ENCODE measurements at regions not wholly inside any gene's neighbourhood (a gene's known extent, or its start where the extent isn't known, plus 50 kb on each side); places are given as distances from the start of the nearest gene placed in this dataset.
"Not testable (repeated sequence)": the region's sequence is repeated elsewhere in the genome, so short reads cannot be mapped to it uniquely, and the experiment has no call there.

GRCh38 chr21:5975719-5976118 is 4545.7 kb upstream of the TPTE start:
- H3K27ac ChIP-seq; DNase-seq; H3K9me3 ChIP-seq; H3K36me3 ChIP-seq; ATAC-seq; H3K4me1 ChIP-seq; H3K4me3 ChIP-seq; H3K27me3 ChIP-seq; intact Hi-C loops (cut with DNase I): not testable (repeated sequence)
- WGBS, 4 donors = no CpG with 5 or more reads among the region's 5 CpGs

GRCh38 chr21:5997586-5997985 is 4523.8 kb upstream of the TPTE start:
- H3K27ac ChIP-seq; H3K36me3 ChIP-seq; intact Hi-C loops (cut with DNase I); DNase-seq; H3K4me1 ChIP-seq; ATAC-seq; H3K27me3 ChIP-seq; H3K9me3 ChIP-seq; H3K4me3 ChIP-seq: not testable (repeated sequence)
- no CpG with 5 or more reads among the region's 2 CpGs for WGBS, 4 donors

GRCh38 chr21:6015422-6016057 is 4505.8 kb upstream of the TPTE start:
- not testable (repeated sequence) for DNase-seq

GRCh38 chr21:6020460-6020859 is 4500.9 kb upstream of the TPTE start:
- not testable (repeated sequence) for H3K27ac ChIP-seq, DNase-seq, ATAC-seq

More at GRCh38 chr21:6015422-6016057, 4505.8 kb upstream of the TPTE start:
- intact Hi-C loops (cut with DNase I); ATAC-seq; H3K9me3 ChIP-seq; H3K36me3 ChIP-seq; H3K4me3 ChIP-seq; H3K27me3 ChIP-seq; H3K27ac ChIP-seq; H3K4me1 ChIP-seq: not testable (repeated sequence)
- WGBS, 4 donors = no CpG with 5 or more reads among the region's 7 CpGs

GRCh38 chr21:6020953-6021716 is 4500.2 kb upstream of the TPTE start:
- H3K9me3 ChIP-seq; DNase-seq; H3K36me3 ChIP-seq; H3K27ac ChIP-seq; H3K4me1 ChIP-seq; intact Hi-C loops (cut with DNase I); H3K27me3 ChIP-seq; H3K4me3 ChIP-seq: not testable (repeated sequence)
- ATAC-seq = peak; percentile 86 to 95 (median 92)
- no CpG with 5 or more reads among the region's 10 CpGs for WGBS, 4 donors

More at GRCh38 chr21:6020460-6020859, 4500.9 kb upstream of the TPTE start:
- H3K4me1 ChIP-seq; H3K4me3 ChIP-seq; H3K27me3 ChIP-seq; H3K9me3 ChIP-seq; H3K36me3 ChIP-seq; intact Hi-C loops (cut with DNase I): not testable (repeated sequence)
- no CpG with 5 or more reads among the region's 5 CpGs for WGBS, 4 donors

GRCh38 chr21:6021717-6022270 is 4499.6 kb upstream of the TPTE start:
- H3K4me1 ChIP-seq; H3K9me3 ChIP-seq; H3K27ac ChIP-seq; H3K27me3 ChIP-seq; H3K4me3 ChIP-seq; intact Hi-C loops (cut with DNase I); DNase-seq; H3K36me3 ChIP-seq: not testable (repeated sequence)
- peak in 1 of 4 donors; percentile 9 for ATAC-seq
- no CpG with 5 or more reads among the region's 4 CpGs for WGBS, 4 donors

GRCh38 chr21:6023331-6023730 is 4498.1 kb upstream of the TPTE start:
- H3K27ac ChIP-seq; H3K4me3 ChIP-seq; intact Hi-C loops (cut with DNase I); H3K27me3 ChIP-seq; H3K4me1 ChIP-seq; H3K9me3 ChIP-seq; DNase-seq; H3K36me3 ChIP-seq: not testable (repeated sequence)
- peak in 1 of 4 donors; percentile 50 for ATAC-seq
- WGBS, 4 donors = no CpG with 5 or more reads among the region's 3 CpGs

GRCh38 chr21:6025139-6025538 is 4496.2 kb upstream of the TPTE start:
- no CpG with 5 or more reads among the region's 3 CpGs for WGBS, 4 donors
- H3K9me3 ChIP-seq; DNase-seq; intact Hi-C loops (cut with DNase I); H3K36me3 ChIP-seq; H3K4me3 ChIP-seq; H3K27me3 ChIP-seq; ATAC-seq; H3K27ac ChIP-seq; H3K4me1 ChIP-seq: not testable (repeated sequence)

- H3K4me3 ChIP-seq; DNase-seq; H3K27me3 ChIP-seq; H3K27ac ChIP-seq; H3K36me3 ChIP-seq; H3K4me1 ChIP-seq; intact Hi-C loops (cut with DNase I); H3K9me3 ChIP-seq: not testable (repeated sequence)
- ATAC-seq = peak in 3 of 4 donors; percentile 70 to 81 (median 73)
- no CpG with 5 or more reads among the region's 3 CpGs for WGBS, 4 donors
Observed at GRCh38 chr21:6027497-6027896, 4493.9 kb upstream of the TPTE start.

GRCh38 chr21:6034124-6034678 is 4487.2 kb upstream of the TPTE start:
- peak; percentile 18 to 73 (median 38) for ATAC-seq
- intact Hi-C loops (cut with DNase I); H3K9me3 ChIP-seq; H3K27ac ChIP-seq; H3K4me1 ChIP-seq; H3K4me3 ChIP-seq; H3K27me3 ChIP-seq; H3K36me3 ChIP-seq; DNase-seq: not testable (repeated sequence)
- no CpG with 5 or more reads among the region's 14 CpGs for WGBS, 4 donors
